BE2C (cell line): ENCODE measurements at regions not wholly inside any gene's neighbourhood (a gene's known extent, or its start where the extent isn't known, plus 50 kb on each side); places are given as distances from the start of the nearest gene placed in this dataset.

Experiments used
- DNase-seq: peaks from one replicate; pipeline ENCODE4 v3.0.0-alpha.2; 2020
- H3K27me3 ChIP-seq: fragments of 250-450 bp; sonication (Bioruptor Pico); 2 replicates; pipeline ENCODE4 v1.5.1; 2020; ENCODE audit warnings: mild to moderate bottlenecking
- H3K36me3 ChIP-seq: fragments of 250-450 bp; sonication (Bioruptor Pico); 2 replicates; pipeline ENCODE4 v1.5.1; 2020; ENCODE audit warnings: mild to moderate bottlenecking
- H3K4me1 ChIP-seq: fragments of 250-450 bp; sonication (Bioruptor Pico); 2 replicates; pipeline ENCODE4 v1.5.1; 2020
- H3K4me3 ChIP-seq: 2 replicates; pipeline ENCODE4 v1.5.1; 2011; ENCODE audit warnings: low read depth, low read length
- H3K9me3 ChIP-seq: fragments of 250-450 bp; sonication (Bioruptor Pico); 2 replicates; pipeline ENCODE4 v1.5.1; 2020
- CTCF ChIP-seq: IDR thresholded peaks from 2 replicates; pipeline ENCODE4 v1.5.1; 2012; ENCODE audit warnings: mild to moderate bottlenecking, low read depth, low read length

DNA sequence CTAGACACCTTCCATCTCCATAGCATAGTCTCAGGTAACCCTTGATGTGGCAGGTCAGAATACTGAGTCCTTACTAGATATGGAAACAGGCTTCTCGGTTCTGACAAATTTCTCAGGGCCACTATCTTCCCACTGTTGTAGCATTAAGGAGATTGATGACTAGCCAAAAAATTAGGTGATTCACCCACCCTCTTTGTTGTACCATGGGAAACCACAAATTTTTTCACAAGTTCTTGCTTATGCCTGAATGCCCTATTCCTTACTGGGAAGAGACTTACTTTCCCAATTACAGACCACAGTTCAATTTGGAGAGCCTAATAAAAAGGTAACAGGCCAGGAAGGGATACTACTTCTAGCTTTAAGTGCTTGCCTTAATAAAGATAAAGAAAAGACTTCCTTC, 948.8 kb downstream of the GRM8 start:
- no peak for TF ChIP-seq CTCF
- no peak for DNase-seq
- H3K4me1 ChIP-seq: no peaks in the 10 kb centered on the region; the same call in 1 of the 2 replicates
- H3K27me3 ChIP-seq: no peaks in the 10 kb centered on the region
- no peaks in the 10 kb centered on the region for H3K9me3 ChIP-seq
- no peaks in the 10 kb centered on the region for H3K36me3 ChIP-seq
- H3K4me3 ChIP-seq: no peak overlapping the region

DNA sequence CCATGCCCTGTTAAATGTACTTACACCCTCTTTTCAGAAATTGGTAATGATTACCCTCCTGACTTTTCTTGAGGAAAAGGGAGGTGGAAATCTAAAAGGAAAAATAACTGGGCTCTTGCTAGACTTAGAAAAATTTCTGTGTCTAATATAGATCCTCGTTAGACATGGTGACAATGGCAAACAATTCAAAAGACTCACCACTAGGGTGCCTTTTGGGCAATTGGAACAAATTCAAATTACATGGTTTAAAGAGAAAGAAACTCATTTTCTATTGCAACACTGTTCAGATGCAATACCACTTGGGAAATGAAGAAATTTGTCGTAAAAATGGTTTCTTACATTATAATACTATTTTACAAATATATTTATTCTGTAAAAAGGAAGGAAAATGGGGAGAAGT, 950.1 kb downstream of the GRM8 start:
- H3K36me3 ChIP-seq: no peaks in the 10 kb centered on the region
- no peaks in the 10 kb centered on the region for H3K9me3 ChIP-seq
- no peaks in the 10 kb centered on the region for H3K27me3 ChIP-seq
- DNase-seq: no peak
- peak; percentile 44 for TF ChIP-seq CTCF
- no peaks in the 10 kb centered on the region for H3K4me1 ChIP-seq
- no peak overlapping the region for H3K4me3 ChIP-seq

- no peak for DNase-seq
- Histone ChIP-seq H3K4me3 (no peak overlapping the region), H3K4me1 (no peaks in the 10 kb centered on the region), H3K27me3 (no peaks in the 10 kb centered on the region), H3K36me3 (no peaks in the 10 kb centered on the region), H3K9me3 (no peaks in the 10 kb centered on the region)
- TF ChIP-seq CTCF: no peak
Observed at GRCh38 chr7:126286317-126286716, 966.4 kb downstream of the GRM8 start.

DNA sequence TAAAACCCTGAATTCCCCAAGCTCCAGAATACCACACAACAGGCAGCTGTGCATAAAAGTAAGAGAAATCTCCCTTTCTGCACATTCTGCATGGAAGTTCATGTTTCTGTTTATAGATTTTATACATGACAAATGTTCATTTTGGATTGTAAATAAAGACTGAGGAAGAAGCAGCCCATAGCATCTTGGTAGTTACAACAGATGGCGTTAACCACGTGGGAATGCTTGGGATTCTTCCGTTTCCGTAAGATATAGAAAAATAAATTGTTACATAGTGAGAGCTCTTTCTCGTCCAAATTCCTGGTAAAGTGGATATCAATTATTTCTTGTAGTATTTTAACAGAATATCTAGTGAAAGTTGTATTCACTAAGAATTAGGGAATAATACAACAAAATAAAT, 1016.5 kb downstream of the GRM8 start:
- Histone ChIP-seq H3K4me3 (no peak overlapping the region), H3K4me1 (no peaks in the 10 kb centered on the region), H3K36me3 (no peaks in the 10 kb centered on the region), H3K9me3 (no peaks in the 10 kb centered on the region), H3K27me3 (no peaks in the 10 kb centered on the region)
- no peak for TF ChIP-seq CTCF
- DNase-seq: no peak

GRCh38 chr7:126228356-126229061, 1024.2 kb downstream of the GRM8 start:
- H3K27me3 ChIP-seq: no peaks in the 10 kb centered on the region
- no peaks in the 10 kb centered on the region for H3K36me3 ChIP-seq
- DNase-seq: peak; percentile 20
- H3K9me3 ChIP-seq: no peaks in the 10 kb centered on the region
- no peak overlapping the region for H3K4me3 ChIP-seq
- H3K4me1 ChIP-seq: peaks cover 5% of the 10 kb centered on the region; the same call in 1 of the 2 replicates
- TF ChIP-seq CTCF: no peak

GRCh38 chr7:126227643-126228042, 1025.1 kb downstream of the GRM8 start:
- Histone ChIP-seq H3K27me3 (no peaks in the 10 kb centered on the region), H3K4me1 (peaks cover 5% of the 10 kb centered on the region; the same call in 1 of the 2 replicates), H3K9me3 (no peaks in the 10 kb centered on the region), H3K36me3 (no peaks in the 10 kb centered on the region), H3K4me3 (no peak overlapping the region)
- DNase-seq: peak; percentile 19
- TF ChIP-seq CTCF: no peak
